AML-193 (cell line): ENCODE measurements at regions not wholly inside any gene's neighbourhood (a gene's known extent, or its start where the extent isn't known, plus 50 kb on each side); places are given as distances from the start of the nearest gene placed in this dataset.

Experiments
- DNase-seq, 2 experiments: peaks; one replicate each; lab custom pipeline; 2025; lab: John Stamatoyannopoulos, UW

DNA sequence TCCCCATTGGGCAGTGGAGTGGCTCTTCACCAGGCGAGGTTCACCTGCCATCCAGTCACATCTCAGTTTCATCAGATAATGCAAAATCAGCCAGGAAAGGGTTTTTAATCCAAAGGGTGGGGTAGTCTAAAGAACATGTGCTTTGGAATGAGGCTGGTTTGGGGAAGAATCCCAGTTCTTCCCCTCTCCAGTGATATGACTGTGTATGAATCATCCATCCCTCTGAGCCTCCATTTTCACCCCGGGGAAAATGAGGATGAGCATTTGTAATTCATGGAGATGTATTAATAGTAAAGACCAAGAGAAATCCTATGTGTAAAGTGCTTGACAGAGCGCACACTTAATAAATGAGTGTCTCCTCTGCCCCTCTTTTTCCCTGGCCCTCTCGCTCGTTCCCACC is 215.1 kb upstream of the FGGY start:
- DNase-seq: no peak

DNA sequence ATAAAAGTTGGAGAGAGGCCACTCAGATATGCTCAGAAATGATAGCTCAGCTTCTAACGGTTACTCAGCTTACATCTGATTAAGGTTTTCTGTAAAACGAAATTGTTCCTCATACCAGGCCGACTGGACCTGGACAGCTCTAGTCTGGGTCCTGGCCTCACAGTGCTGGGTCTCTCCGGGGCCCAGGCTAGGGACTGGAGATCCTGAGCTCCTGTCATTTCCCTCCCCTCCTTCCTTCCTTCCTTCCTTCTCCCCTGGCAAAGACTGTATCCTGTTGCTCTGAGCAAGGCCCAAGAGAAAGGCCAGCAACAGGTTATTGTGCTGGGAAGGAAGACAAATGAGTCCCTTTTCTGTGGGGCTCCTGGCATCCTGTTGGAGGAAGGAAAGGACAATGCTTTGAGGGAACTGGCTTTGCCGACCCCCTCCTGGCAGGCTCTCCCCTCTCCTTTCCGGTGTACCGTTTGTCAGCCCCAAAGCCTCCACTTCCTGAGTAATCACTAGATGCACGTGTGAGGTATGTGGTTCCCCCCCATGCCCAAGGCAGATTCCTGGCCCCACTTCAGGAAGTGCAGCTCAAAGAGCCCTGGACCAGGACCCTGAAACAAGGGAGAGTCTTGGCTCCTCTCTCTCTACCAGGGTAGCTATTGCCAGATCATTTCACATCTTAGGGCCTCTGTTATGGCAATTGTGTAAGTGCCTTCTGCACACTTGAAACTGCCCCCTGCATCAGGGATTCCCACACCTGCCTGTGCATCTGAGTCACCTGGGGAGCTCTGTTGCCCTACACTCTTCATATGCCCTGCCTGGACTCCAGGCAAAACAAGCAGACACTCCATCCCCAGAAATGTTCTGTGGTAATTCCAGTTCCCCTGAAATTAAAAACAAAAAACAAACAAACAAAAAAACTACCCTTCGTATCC is 212.7 kb upstream of the FGGY start:
- DNase-seq: no peak

DNA sequence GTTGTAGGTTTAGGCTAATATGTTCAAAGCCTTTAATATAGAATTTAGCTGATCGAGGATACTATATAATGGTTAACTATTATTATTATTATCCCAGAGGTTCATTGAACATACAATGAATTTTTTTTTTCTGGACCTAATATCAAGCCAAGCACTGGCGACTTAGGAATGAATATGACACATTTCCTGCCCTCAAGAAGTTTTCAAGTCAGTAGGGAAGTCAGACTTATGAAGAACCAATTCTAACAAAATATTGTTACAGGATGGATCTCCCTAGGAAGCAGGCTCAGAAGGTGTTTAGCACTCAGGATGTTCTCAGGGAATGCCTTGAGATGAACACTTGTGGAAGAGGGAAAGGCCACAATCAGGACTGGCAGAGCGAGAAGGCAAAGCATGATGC is 211.8 kb upstream of the FGGY start:
- no peak for DNase-seq

DNA sequence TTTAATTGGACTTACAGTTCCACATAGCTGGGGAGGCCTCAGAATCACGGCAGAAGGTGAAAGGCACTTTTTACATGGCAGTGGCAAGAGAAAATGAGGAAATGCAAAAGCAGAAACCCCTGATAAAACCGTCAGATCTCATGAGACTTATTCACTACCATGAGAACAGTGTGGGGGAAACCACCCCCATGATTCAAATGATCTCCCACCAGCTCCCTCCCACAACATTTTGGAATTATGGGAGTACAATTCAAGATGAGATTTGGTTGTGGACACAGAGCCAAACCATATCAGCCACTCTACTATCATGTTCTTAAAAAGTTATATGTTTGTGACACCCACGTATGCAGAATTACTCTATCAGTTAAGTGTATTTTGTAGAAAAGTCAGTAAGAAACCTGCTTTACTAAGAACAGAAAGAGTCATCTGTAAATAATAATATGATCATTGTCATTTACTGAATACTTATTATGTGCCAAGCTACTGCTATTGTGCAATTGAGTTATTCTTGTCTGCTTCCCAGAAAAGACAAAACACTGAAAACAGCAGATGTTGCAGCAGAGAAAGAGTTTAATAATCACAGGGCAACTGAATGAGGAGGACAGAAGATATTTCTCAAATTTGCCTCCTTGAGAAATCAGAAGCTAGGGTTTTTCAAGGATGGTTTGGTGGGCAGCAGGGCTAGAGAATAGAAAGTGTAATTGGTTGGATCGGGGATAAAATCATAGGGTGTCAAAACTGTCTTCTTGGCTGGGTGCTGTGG is 207.7 kb upstream of the FGGY start:
- no peak for DNase-seq

DNA sequence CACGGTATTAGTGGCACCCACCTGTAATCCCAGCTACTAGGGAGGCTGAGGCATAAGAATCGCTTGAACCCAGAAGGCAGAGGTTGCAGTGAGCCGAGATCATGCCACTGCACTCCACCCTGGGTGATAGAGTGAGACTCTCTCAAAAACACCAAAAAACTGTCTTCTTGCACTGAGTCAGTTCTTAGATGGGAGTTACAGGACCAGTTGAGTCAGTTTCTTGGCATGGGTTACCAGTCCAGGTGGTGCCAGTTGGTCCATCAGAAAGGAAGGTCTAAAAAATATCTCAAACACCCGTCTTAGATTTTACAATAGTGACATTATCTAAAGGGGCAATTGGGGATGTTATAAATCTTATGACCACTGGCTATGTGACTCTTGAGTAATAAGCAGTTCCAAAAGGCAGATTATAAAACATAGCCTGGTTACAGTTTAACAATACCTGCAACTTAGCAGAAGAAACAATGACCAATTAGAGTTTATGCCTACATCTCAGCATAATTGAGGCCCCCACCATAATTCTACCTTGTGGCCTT is 206.9 kb upstream of the FGGY start:
- DNase-seq: no peak

DNA sequence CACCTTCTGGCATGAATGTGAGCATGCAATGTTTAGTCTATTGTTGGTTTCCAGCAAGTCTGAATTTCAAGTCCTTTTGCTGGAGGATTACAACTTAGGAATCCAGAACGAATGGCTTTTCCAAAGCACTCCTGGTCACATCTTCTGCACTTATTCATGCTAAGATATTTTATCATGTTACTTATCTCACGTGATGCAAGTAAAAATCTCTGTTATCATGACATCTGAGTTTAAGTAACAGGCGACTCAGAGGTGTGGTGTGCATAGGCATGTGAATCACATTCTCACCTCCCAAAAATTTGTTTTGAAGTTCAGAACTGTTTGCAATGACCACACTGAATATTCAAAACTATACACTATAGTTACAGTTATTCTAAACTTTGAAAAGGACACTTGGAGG is 204.8 kb upstream of the FGGY start:
- no peak for DNase-seq

DNA sequence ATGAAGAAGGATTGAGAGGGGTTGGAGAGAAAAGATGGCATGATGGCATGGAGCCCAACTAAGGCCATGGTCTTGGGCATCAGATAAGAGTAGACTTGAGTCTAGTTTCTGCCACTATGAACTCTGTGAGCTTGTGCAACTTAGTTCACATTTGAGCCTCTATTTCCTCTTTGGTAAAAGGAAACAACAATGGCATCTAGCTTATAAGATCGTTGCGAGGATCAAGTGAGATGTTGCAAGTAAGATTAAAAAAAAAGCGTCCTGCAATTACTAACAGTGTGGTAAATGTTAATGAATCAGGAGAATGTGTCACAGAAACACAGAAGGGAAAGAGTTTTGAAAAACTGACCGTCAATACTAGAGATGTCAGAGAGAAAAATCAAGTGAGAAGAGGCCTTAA is 202.9 kb upstream of the FGGY start:
- DNase-seq: peak; percentile 81 to 82

DNA sequence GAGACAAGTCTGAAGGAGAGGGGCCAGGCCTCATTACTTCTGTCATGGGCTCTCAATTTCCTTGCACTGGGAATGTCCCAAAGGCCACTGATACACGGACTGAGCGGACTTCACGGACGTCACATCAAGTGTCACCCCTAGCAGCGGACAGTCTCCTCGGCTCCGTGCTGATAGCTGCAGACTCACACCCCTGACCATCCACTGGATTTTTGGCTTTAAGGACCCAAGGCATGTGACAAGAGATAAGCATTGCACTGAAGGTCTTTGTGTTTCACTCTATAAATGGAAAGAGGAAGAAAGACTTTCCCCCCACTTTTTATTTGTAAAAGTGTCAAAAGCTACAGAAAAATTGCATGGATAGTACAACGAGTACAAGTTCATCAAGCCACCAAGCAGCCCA is 200.4 kb upstream of the FGGY start:
- DNase-seq: no peak

DNA sequence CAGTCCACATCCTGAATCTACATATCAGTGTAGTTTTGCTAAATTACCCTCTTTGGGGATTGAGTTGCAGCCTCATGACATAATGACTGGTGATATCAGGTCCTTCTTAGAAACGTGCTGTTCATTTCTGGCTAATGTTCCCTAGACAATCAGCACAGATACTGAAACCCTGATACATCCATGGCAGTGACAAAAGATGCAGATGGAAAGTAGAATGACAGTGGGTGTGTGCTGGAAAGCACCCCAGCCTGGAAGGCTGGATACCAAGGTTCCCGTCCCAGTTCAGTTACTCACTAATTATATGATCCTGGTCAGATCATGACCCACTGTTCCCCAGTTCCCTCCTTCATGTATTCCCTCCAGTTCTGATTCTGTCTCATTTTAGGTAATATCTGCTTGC is 198.2 kb upstream of the FGGY start:
- no peak for DNase-seq

DNA sequence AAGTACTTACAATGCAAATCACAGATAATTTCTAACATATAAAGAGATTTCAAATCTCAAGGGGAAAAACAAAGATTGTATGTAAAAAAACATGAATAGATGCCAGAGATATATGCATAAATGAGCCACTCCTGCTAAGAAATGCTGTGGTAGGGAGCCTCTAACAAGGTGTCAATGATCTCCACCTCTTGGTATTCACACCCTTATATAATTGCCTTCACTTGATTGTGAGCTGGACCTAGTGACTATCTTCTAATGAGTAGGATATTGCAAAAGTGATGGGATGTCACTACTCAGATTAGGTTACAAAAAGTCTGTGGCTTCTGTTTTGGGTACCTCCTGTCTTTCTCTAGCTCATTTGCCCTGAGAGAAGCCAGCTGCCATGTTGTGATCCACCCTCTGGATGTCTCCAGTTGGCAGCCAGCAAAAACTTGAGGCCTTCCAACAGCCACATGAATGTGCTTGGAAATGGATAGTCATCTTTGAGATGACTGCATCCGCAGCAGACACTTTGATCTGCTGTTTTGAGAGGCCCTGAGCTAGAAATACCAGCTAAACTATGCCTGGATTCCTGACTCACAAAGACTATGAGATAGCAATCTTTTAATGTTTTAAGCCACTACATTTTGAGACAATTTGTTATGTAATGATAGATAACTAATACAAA is 196.1 kb upstream of the FGGY start:
- no peak for DNase-seq

DNA sequence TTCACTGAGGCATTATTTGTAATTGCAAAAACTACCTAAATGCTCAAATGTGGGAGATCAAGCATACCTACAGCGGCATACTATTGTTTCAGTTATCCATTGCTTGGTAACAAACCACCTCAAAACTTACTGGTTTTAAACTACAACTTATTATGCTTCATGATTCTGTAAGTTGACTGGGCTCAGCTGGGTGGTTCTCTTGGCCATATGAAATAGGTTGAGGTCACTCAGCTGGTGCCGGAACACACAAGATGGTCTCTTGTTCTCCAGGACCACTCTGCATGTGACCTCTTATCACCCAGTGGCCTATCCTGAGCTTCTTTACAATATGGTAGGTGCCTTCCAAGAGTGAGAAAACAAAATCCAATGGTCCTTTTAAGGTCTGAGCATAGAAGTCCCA is 195.4 kb upstream of the FGGY start:
- no peak for DNase-seq

DNA sequence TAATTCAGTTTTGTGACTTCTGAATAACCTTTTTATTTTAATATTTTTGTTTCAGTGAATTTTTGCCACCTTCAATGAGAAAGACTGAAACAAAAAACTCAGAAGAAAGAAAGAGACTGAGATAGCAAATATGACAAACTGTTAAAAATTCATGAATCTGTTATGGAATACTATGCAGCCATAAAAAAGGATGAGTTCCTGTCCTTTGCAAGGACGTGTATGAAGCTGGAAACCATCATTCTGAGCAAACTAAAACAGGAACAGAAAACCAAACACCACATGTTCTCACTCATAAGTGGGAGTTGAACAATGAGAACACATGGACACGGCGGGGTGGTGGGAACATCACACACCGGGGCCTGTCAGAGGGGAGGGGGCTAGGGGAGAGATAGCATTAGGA is 193.4 kb upstream of the FGGY start:
- no peak for DNase-seq

DNA sequence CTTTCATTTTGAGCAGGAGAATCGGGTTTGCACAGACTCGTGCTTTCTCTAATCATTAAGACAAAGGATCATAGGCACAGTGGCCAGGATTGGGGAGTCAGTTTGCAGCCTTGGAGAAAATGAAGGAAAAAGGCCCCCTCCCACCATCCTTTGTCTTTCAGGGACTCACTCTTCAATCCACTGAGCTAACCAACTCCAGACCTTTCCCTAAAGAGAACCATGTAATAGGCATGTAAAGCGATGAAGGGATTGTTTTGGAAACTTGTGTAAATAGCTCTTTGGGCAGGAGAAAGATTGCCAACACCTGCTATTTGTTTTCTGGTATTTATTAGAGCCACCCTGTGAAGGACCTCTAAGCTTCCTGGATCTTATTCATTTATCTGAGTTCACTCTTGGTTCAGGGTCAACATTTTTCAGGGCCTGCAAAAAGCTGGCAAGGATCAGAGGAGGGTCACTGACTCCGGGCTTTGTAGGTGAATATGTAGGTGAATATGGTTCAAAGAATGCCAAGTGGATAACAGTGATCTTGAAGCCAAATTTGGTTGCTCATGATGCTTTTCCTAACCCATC is 192.6 kb upstream of the FGGY start:
- DNase-seq: no peak

DNA sequence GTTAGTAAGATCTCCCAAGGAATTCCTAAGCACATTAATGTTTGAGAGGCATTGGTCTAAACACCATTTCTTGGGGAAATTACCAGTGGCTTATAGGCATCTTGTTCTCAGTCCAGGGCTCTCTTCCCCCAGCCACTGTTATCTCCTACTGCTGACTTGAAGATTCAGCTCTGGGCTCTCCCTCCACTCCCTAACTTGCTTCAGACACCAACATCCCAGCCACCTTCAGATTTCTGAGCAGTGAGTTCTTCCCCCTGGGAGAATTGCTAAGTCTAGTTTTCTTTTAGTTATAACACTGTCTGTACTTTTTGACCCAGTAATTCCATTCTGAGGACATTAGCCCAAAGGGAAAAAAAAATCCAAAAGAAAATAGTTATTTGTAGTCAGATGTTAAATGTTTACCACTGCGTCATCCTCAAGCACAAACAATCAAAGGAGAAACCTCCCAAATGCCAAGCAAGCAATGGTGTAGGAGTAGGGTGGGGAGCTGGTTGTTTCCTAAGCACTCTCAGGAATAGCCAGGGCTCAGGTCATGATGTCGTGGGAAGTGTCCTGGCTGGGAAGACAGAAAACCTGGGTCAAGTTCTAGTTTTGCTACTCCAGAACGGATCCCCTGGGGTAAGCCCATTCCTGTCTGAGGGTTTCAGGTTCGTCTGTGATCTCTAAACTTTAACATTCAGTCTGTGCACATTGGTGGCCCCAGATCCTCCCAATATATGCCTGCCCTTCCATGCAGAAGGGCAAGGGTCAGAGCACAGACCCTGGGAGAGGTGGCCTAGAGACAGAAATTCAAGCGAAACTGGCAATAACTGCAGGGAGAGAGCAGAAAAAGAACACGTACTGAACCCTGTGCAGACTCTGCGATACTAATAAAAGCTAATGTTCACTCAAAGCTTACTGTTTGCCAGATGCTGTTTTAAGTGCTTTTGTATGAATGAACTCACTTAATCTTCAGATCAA is 191.1 kb upstream of the FGGY start:
- DNase-seq: no peak

DNA sequence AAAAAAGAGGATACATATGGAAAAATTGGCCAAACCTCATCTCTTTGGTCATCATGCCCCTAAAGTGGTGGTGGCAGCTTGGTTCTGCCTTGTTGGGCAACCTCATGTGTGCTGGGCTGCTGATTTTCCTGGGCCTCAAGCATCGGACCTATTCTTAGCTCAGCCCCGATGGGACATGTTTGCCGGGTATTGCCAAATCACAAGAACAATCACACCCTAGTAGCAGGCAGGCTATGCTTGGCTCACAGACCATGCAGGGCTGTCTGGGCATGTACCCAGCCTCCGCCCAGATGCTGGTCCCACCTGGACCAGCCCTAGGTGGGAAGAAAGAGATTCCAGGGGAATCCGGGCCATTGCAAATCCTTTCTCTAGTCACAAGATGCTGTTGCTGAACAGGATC is 189.4 kb upstream of the FGGY start:
- DNase-seq: no peak

DNA sequence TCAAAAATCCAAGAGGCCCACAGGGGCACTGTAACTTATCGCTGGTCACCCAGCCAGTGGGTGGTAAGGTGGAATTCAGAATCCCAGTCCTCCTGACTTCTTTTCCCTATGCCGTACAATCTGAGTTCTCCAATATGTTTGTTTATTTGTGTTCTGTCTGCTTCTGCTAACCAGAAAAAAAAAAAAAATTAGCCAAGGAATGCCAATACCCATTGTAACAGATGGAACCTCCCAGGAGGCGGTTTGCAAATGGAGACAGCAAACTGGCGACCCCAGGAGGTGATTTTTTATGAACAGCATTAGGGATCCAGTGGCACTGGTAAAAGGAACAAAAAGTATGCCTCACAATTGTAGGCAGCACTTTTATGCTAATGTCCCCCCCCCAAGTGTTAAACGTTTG is 189.0 kb upstream of the FGGY start:
- no peak for DNase-seq

DNA sequence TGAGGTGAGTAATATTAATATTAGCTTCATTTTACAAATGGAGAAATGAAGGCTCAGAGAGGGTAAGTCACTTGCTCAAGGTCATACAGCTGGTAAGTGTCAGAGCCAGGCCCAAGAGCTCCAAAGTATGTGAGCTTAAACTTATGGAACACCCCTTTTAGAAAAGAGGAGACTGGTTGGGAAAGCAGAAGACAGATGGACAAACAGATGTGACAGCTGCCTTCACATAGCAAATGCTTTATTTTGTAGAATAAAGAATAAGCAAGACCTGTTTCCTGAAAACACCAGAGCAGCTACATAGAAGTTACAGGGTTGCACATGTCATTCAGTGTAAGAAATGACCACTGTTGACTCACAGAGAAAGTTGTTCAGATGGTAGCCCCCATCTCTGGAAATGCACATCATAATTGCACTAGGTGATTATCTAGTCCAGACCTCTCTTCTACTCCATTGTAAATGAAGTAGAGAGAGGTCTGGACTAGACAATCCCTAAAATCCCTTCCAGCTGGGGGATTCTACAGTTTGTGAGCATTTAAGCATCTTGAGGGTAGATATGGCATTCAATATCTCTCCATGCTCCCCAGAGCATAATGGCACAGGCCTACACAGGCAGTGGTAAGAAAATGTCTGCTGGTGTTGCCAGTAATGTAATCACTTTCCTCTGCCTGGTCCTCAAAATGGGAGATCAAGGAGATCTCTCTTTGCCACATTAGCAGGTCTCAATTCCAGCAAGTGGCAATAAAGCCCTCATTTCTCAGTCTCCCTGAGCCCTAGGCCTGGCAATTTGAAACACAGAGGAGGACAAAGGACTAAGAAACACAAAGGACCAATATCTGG is 188.2 kb upstream of the FGGY start:
- no peak for DNase-seq

DNA sequence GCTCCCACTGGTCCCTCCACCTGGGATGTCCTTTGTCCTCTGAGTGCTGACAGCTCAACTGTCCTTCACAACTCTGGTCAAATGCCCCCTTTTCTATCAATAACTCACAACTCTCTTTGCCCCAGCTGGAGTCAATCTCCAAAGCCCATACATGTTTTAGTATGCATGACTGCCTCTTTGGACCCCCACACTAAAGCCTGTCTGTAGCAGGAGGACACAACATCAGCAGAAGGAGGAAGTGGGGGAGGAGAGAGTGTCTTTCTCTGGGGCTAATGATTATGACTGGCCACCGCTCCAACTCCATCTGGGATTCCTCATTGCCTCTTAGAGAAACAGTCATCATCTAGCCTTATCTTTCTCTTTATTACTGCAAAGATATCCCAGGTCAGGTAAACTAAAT is 186.6 kb upstream of the FGGY start:
- no peak for DNase-seq

DNA sequence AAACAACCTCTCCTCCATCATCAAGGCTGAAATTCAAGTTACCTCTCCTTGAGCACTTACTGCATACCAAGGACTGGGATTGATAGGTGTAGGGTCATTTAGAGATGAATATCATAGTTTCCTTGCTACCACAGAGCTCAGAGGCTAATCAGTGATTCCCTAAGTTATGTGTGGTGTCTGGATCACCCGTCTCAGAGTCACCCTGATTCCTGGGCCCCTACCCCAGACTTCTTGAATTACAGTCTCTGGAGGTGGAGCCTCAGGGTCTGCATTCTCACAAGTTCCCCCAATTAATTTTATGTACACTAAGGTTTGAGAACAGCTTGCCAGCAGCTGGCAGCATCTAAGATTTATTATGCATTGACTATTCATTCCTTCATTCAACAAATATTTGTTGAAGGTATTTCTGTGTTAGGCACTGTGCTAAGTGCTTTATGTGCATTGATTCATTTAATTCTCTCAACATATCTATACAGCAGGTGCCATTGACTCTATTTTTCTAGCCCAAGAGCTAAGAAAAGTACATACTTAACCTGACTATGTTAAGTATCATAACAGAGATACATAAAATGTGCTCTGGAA is 182.9 kb upstream of the FGGY start:
- DNase-seq: no peak

DNA sequence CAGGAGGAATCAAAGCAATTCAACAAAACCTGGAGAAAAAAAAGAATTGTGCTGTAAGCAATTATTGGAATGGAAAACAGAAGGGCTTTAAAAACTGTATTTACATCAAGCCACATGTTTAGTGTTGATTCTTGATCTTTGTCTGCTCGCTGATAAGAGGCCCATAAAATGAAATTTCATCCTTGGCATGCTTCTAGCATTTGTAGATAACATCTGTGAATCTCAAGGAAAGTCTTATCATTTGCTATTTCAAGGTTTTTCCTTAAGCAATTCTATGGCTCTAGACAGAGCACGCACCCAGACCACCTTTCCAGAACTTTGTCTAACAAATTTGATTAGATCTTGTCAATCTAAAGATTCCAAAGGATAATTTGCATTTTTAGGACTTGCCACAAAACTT is 181.0 kb upstream of the FGGY start:
- no peak for DNase-seq
